CD4-positive, alpha-beta memory T cell (primary cell): ENCODE measurements at regions not wholly inside any gene's neighbourhood (a gene's known extent, or its start where the extent isn't known, plus 50 kb on each side); places are given as distances from the start of the nearest gene placed in this dataset.

Experiments
- CTCF ChIA-PET: fragments of 350-600 bp; sonication (Branson Sonifier 250); formaldehyde crosslinking; loops from one replicate; lab custom pipeline; 2021; ENCODE audit warnings: inconsistent platforms; ENCODE audit not compliant: partially characterized antibody; lab: Charles Lee
- POLR2A ChIA-PET: fragments of 350-600 bp; sonication (Branson Sonifier 250); formaldehyde crosslinking; loops from one replicate; lab custom pipeline; 2021; ENCODE audit not compliant: partially characterized antibody; lab: Charles Lee
- DNase-seq, 5 donors: peaks; one replicate each; pipeline versions ENCODE4 v3.0.0 to v3.0.0-alpha.2; 2020 to 2022; ENCODE audit warnings: mixed read lengths in 1 of 5
- H3K27ac ChIP-seq: one replicate; pipeline ENCODE4 v1.7.0; 2013; ENCODE audit warnings: low read depth, low read length
- H3K27me3 ChIP-seq: 2 replicates; pipeline ENCODE4 v1.7.0; 2013; ENCODE audit warnings: mild to moderate bottlenecking, low read length, moderate library complexity; ENCODE audit not compliant: insufficient read depth
- H3K36me3 ChIP-seq: 2 replicates; pipeline ENCODE4 v1.7.0; 2013; ENCODE audit warnings: mild to moderate bottlenecking, low read length, moderate library complexity; ENCODE audit not compliant: insufficient read depth
- H3K4me1 ChIP-seq: 2 replicates; pipeline ENCODE4 v1.7.0; 2013; ENCODE audit warnings: mild to moderate bottlenecking, low read length, moderate library complexity; ENCODE audit not compliant: insufficient read depth
- H3K4me3 ChIP-seq, 2 donors: one replicate each; pipeline ENCODE4 v1.7.0; 2013; ENCODE audit warnings: low read length in 2 of 2, mild to moderate bottlenecking in 1 of 2
- H3K9me3 ChIP-seq, 2 donors: one replicate each; pipeline ENCODE4 v1.7.0; 2013; ENCODE audit warnings: low read length in 2 of 2, control low read depth in 1 of 2; ENCODE audit not compliant: control insufficient read depth in 1 of 2
- H3K27ac Mint-ChIP-seq, 7 donors: one replicate each; pipeline ENCODE4 v1.8.0; 2020 to 2021; ENCODE audit warnings: mixed read lengths in 7 of 7, mild to moderate bottlenecking in 6 of 7, inconsistent platforms in 3 of 7, moderate library complexity in 3 of 7
- H3K27me3 Mint-ChIP-seq, 2 donors: one replicate each; pipeline ENCODE4 v1.8.0; 2020 to 2021; ENCODE audit warnings: mixed read lengths in 2 of 2
- H3K36me3 Mint-ChIP-seq, 2 donors: one replicate each; pipeline ENCODE4 v1.8.0; 2020 to 2021; ENCODE audit warnings: mixed read lengths in 2 of 2, inconsistent platforms in 1 of 2, mild to moderate bottlenecking in 1 of 2
- H3K4me1 Mint-ChIP-seq, 4 donors: one replicate each; pipeline ENCODE4 v1.8.0; 2020 to 2021; ENCODE audit warnings: mixed read lengths in 4 of 4, mild to moderate bottlenecking in 1 of 4
- H3K4me3 Mint-ChIP-seq, 8 donors: one replicate each; pipeline ENCODE4 v1.8.0; 2020 to 2021; ENCODE audit warnings: mixed read lengths in 8 of 8, mild to moderate bottlenecking in 7 of 8, moderate library complexity in 6 of 8, inconsistent platforms in 3 of 8
- H3K9me3 Mint-ChIP-seq, 8 donors: one replicate each; pipeline ENCODE4 v1.8.0; 2020 to 2021; ENCODE audit warnings: mixed read lengths in 8 of 8, mild to moderate bottlenecking in 5 of 8, inconsistent platforms in 3 of 8, moderate library complexity in 1 of 8
- intact Hi-C: fragments of 100-400 bp; cut with micrococcal nuclease; formaldehyde crosslinking; loops from one replicate; pipeline ENCODE4 v1.15.1; 2023

DNA sequence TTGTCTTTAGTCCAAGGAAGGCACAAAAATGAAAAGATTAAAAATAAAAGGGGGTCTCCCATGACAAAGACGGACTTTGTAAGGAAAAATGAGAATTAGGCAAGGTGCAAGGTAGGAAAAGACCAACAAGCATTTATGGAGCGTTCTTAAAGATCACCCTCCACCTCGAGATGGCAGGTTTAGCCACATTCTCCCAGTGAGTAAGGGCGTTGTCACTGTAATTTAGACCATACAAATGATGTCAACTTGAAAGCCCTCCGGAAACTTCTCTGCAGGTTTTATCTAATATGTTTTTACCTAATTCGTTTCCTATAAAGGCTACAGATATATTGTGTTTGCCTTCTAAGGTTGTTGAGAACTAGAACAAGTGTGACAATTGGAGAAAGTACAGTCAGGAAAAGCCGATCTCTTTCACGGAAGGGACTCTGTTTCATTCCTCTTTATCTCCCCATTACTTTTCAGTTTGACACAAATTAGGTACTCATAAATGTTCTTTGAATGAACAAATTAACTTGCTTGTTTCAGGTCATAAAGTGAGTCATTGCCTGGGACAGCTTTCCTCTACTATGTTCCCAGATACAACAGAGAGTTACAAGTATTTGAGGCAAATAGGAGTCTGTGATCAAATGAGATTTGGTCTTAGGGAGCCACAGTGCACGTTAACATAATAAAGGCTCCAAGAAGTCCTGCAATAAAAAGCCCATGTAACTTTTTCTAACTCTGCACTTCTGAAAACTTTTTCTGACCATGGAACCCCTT lies 102.6 kb upstream of the HABP2 start:
- peaks cover 4 to 15% of the 10 kb centered on the region in 2 donors for H3K27me3 Mint-ChIP-seq
- H3K36me3 ChIP-seq: no peaks in the 10 kb centered on the region

DNA sequence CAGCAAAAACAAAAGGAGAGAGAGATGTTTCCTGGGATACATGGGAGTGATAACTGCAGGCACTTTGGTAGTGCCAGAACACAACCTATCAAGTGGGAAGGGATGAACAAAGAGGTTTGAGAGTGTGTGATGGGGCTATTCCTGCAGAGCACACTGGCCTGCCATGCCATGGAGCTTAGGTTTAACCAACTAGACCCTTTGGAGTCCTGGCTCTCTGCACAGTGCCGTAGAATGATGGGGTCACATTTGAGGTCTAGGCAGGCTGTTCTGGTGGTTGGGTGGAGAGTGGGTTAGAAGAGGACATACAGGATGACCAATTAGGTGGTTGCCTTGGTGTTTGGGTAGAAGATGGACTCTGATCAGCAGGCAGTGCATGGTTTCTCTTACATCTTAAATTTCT lies 101.9 kb upstream of the HABP2 start:
- H3K4me3 ChIP-seq: no peak overlapping the region
- Mint-ChIP-seq H3K27ac (no peak overlapping the region), H3K4me3 (no peak overlapping the region), H3K36me3 (no peaks in the 10 kb centered on the region), H3K27me3 (peaks cover 6 to 17% of the 10 kb centered on the region in 2 donors), H3K4me1 (no peaks in the 10 kb centered on the region), H3K9me3 (no peaks in the 10 kb centered on the region)
- DNase-seq: no peak
- intact Hi-C loops: no loop called here
- ChIA-PET POLR2A (no interaction called here), CTCF (no interaction called here)
- H3K9me3 ChIP-seq: no peaks in the 10 kb centered on the region
- no peaks in the 10 kb centered on the region for H3K27me3 ChIP-seq
- H3K27ac ChIP-seq: no peak overlapping the region
- H3K4me1 ChIP-seq: no peaks in the 10 kb centered on the region
- H3K36me3 ChIP-seq: no peaks in the 10 kb centered on the region

More for the DNA sequence above, 102.6 kb upstream of the HABP2 start:
- no peak overlapping the region for H3K27ac Mint-ChIP-seq
- Histone ChIP-seq H3K4me3 (no peak overlapping the region), H3K4me1 (no peaks in the 10 kb centered on the region), H3K27ac (no peak overlapping the region), H3K9me3 (no peaks in the 10 kb centered on the region), H3K27me3 (no peaks in the 10 kb centered on the region)
- ChIA-PET POLR2A (no interaction called here), CTCF (no interaction called here)
- intact Hi-C loops: no loop called here
- no peaks in the 10 kb centered on the region for H3K4me1 Mint-ChIP-seq
- no peak for DNase-seq
- H3K4me3 Mint-ChIP-seq: no peak overlapping the region
- H3K36me3 Mint-ChIP-seq: no peaks in the 10 kb centered on the region
- H3K9me3 Mint-ChIP-seq: no peaks in the 10 kb centered on the region

DNA sequence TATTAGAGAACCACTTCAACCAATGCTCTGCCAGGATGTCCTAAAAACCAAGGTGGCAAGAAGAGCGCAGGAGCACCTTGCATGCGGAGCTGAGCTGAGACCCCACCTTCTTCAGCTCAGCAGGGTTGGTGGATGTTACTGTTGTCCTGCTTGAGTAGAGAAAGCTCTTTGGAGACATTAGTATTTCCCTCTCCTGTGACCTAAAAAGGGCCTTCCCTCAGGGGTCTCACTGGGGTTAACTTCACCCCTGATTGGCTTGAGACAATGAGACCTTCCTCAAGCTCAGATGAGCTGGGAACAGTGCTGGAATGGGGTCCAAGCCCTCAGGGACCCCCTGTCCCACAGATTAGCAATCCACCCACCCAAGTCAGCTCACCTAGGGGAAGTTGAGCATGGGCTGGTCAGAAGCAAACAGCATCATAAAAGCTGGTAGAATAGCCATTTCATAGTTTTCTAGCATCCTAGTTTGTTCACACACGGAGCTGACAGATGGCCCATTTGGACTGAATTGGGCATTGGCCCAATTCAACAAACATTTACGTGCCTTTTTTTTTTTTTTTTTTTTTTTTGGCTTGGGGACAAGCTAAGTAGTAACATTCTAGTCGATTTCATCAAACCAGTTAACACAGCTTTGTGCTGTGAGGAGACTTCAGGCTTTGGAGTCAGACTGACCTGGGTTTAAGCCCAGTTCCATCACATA lies 100.6 kb upstream of the HABP2 start:
- Mint-ChIP-seq H3K27ac (no peak overlapping the region), H3K9me3 (peaks cover 0 to 3% (median 0%) of the 10 kb centered on the region in 8 donors), H3K4me1 (no peaks in the 10 kb centered on the region), H3K36me3 (no peaks in the 10 kb centered on the region), H3K27me3 (peaks cover 6 to 20% of the 10 kb centered on the region in 2 donors), H3K4me3 (no peak overlapping the region)
- Histone ChIP-seq H3K4me3 (no peak overlapping the region), H3K36me3 (no peaks in the 10 kb centered on the region), H3K9me3 (no peaks in the 10 kb centered on the region), H3K27me3 (no peaks in the 10 kb centered on the region), H3K27ac (no peak overlapping the region), H3K4me1 (no peaks in the 10 kb centered on the region)
- intact Hi-C loops: no loop called here
- POLR2A ChIA-PET: no interaction called here
- no peak for DNase-seq
- CTCF ChIA-PET: interaction anchor here (0.9 kb wide), 1 partner anchor 11 kb away, joined by 4 read pairs; no protein-coding TSS in a partner anchor

DNA sequence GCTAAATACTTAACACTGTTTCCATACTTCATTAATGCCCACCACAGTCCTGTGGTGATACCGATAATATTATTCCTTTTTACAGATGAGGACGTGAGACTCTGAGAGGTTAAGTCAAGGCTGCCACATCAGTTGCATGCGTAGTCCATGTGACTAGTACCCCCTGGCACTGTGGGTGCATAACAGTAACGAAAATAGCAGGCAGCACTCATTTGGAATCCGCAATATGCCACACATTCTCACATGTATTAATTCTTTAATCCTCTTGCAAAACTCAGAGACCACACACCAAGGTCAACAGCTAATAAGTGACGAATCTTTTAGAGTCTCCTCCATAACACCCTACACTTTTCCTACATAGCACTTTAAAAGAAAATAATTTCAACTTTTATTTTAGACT lies 99.5 kb upstream of the HABP2 start:
- H3K4me3 Mint-ChIP-seq: no peak overlapping the region
- intact Hi-C loops: no loop called here
- CTCF ChIA-PET: interaction anchor here (0.6 to 1.3 kb wide), 2 partner anchors 11 to 701 kb away, joined by 3 to 5 read pairs; no protein-coding TSS in a partner anchor

DNA sequence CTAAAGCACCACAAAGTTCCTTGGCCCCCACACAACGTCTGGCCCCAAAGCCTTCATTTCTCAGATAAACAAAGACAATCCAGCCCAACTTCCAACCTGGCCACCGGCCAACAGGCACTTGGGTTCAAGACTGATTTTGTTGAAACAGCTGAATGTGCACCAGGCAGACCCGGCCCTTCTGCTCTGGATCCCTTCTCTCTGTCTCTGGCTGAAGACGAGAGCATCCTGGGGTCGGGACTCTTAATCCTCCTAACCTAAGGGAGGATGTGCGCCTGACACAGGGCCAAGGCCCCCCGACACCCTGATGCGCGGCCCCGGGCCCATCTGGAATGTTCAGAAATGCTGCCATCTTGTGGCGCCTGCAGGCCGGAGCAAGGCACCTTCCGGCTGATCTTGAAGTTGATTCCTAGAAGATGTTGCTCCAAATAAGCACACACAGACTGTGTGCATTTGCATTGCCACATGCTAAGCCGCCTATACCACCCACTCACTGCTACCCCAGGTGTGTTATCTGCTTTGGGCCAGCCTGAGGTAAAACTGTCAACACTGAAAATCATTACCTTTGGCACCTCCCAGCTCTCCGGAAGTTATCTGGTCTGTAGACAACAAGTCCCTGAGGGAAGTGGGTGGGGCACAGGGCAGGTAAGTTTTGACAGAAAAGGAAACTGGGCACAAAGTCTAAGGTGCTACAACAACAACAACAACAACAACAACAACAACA lies 98.4 kb upstream of the HABP2 start:
- Histone ChIP-seq H3K4me3 (no peak overlapping the region), H3K27me3 (no peaks in the 10 kb centered on the region), H3K27ac (no peak overlapping the region), H3K4me1 (no peaks in the 10 kb centered on the region), H3K9me3 (no peaks in the 10 kb centered on the region), H3K36me3 (no peaks in the 10 kb centered on the region)
- CTCF ChIA-PET: no interaction called here
- Mint-ChIP-seq H3K36me3 (no peaks in the 10 kb centered on the region), H3K27me3 (peaks cover 5 to 36% of the 10 kb centered on the region in 2 donors), H3K27ac (no peak overlapping the region), H3K4me3 (no peak overlapping the region), H3K9me3 (peaks cover 0 to 3% (median 0%) of the 10 kb centered on the region in 8 donors), H3K4me1 (no peaks in the 10 kb centered on the region)
- DNase-seq: no peak
- intact Hi-C loops: no loop called here
- POLR2A ChIA-PET: no interaction called here

More for the DNA sequence above, 99.5 kb upstream of the HABP2 start:
- H3K27ac ChIP-seq: no peak overlapping the region
- peaks cover 0 to 3% (median 0%) of the 10 kb centered on the region in 8 donors for H3K9me3 Mint-ChIP-seq
- POLR2A ChIA-PET: no interaction called here
- H3K36me3 ChIP-seq: no peaks in the 10 kb centered on the region
- H3K4me3 ChIP-seq: no peak overlapping the region
- H3K4me1 ChIP-seq: no peaks in the 10 kb centered on the region
- H3K4me1 Mint-ChIP-seq: no peaks in the 10 kb centered on the region
- H3K27me3 ChIP-seq: no peaks in the 10 kb centered on the region
- H3K36me3 Mint-ChIP-seq: no peaks in the 10 kb centered on the region
- H3K9me3 ChIP-seq: no peaks in the 10 kb centered on the region
- no peak for DNase-seq
- H3K27ac Mint-ChIP-seq: no peak overlapping the region
- H3K27me3 Mint-ChIP-seq: peaks cover 5 to 29% of the 10 kb centered on the region in 2 donors

DNA sequence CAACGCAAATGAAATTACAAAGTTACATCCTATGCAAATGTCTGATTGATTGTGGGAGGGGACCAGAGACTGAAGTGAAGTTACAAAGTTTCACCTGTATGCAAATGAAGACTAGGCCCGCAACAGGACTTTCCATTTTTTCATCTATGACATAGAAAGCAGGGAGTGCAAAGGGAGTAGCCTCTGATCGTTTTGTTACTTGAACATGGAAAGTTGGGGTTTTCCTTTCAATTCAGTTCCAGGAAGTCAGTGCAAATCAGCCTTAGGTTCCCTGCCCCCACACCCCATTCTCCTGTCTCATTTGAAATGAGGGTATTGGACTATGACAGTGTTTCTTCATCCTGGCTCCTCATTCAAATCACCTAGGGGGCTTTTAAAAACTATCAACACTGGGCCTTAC lies 96.9 kb upstream of the HABP2 start:
- Histone ChIP-seq H3K4me1 (no peaks in the 10 kb centered on the region), H3K4me3 (no peak overlapping the region), H3K9me3 (no peaks in the 10 kb centered on the region), H3K36me3 (no peaks in the 10 kb centered on the region), H3K27ac (no peak overlapping the region), H3K27me3 (no peaks in the 10 kb centered on the region)
- Mint-ChIP-seq H3K4me1 (no peaks in the 10 kb centered on the region), H3K27me3 (peaks cover 11 to 38% of the 10 kb centered on the region in 2 donors), H3K4me3 (no peak overlapping the region), H3K36me3 (no peaks in the 10 kb centered on the region), H3K9me3 (peaks cover 0 to 3% (median 0%) of the 10 kb centered on the region in 8 donors), H3K27ac (no peak overlapping the region)
- ChIA-PET CTCF (no interaction called here), POLR2A (no interaction called here)
- intact Hi-C loops: no loop called here
- no peak for DNase-seq

DNA sequence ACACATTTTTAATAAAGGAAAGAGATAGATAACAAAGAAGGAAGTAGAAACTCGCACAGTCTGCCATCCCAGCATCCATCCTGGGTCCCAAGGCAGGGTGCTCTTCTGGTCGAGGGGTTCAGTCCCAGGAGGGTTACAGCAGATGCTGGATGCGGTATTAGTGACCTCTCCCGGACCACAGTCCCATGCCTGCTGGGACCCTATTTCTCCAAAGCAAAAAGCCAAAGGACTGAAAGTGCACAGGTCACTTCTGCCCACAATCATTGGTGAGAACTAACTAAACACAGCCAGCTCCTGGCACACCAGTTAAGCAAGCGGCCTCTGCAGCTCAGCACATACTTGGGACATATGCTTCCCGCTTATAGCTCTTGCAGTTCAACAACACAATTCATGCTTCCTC lies 96.1 kb upstream of the HABP2 start:
- Histone ChIP-seq H3K4me1 (no peaks in the 10 kb centered on the region), H3K27ac (no peak overlapping the region), H3K4me3 (no peak overlapping the region), H3K27me3 (no peaks in the 10 kb centered on the region), H3K9me3 (no peaks in the 10 kb centered on the region), H3K36me3 (no peaks in the 10 kb centered on the region)
- Mint-ChIP-seq H3K27ac (no peak overlapping the region), H3K9me3 (peaks cover 0 to 4% (median 0%) of the 10 kb centered on the region in 8 donors), H3K4me1 (no peaks in the 10 kb centered on the region), H3K36me3 (no peaks in the 10 kb centered on the region), H3K4me3 (no peak overlapping the region), H3K27me3 (peaks cover 15 to 39% of the 10 kb centered on the region in 2 donors)
- no peak for DNase-seq
- CTCF ChIA-PET: no interaction called here
- POLR2A ChIA-PET: no interaction called here
- intact Hi-C loops: no loop called here
